Psoas muscle (tissue), 7 donors: ENCODE measurements at regions not wholly inside any gene's neighbourhood (a gene's known extent, or its start where the extent isn't known, plus 50 kb on each side); places are given as distances from the start of the nearest gene placed in this dataset.

Experiments used
- ATAC-seq, 4 donors: fragments of 200-7000 bp; cut with Tn5 transposase; one replicate each; pipeline ENCODE4 v1.9.1; 2020; ENCODE audit warnings: moderate library complexity in 3 of 4, mild to moderate bottlenecking in 2 of 4
- DNase-seq, 2 donors: peaks; one replicate each; pipeline ENCODE4 v3.0.0-alpha.2; 2020
- H3K27ac ChIP-seq: fragments of 200-600 bp; one replicate; pipeline ENCODE4 v1.8.0; 2022
- H3K27me3 ChIP-seq, 3 donors: fragments of 200-600 bp in 1 of 3; one replicate each; pipeline versions ENCODE4 v1.6.1 to v1.8.0; 2013 to 2022; ENCODE audit warnings: low read length in 2 of 3, mild to moderate bottlenecking in 2 of 3, moderate library complexity in 1 of 3; ENCODE audit not compliant: insufficient read depth in 3 of 3
- H3K36me3 ChIP-seq, 2 donors: fragments of 200-600 bp in 1 of 2; one replicate each; pipeline versions ENCODE4 v1.6.1 to v1.8.0; 2013 to 2022; ENCODE audit warnings: low read depth in 1 of 2, mild to moderate bottlenecking in 1 of 2, moderate library complexity in 1 of 2; ENCODE audit not compliant: insufficient read depth in 1 of 2
- H3K4me1 ChIP-seq: fragments of 200-600 bp; one replicate; pipeline ENCODE4 v1.8.0; 2022
- H3K4me3 ChIP-seq: fragments of 200-600 bp; one replicate; pipeline ENCODE4 v1.8.0; 2022; ENCODE audit warnings: mild to moderate bottlenecking
- H3K9me3 ChIP-seq: fragments of 200-600 bp; one replicate; pipeline ENCODE4 v1.8.0; 2022
- CTCF ChIP-seq: fragments of 200-600 bp; IDR thresholded peaks from one replicate; pipeline ENCODE4 v1.8.0; 2022; ENCODE audit warnings: antibody characterized with exemption
- WGBS, 3 donors: extraction: QIAGEN DNeasy Blood & Tissue Kit; methylation state at CpG; one replicate each; pipeline versions ENCODE4 v1.1.6 to v1.1.7; 2013; 5-methylcytosine and 5-hydroxymethylcytosine counted together
- intact Hi-C, 2 donors: fragments of 100-400 bp; cut with DNase I; formaldehyde crosslinking; loops; one replicate each; pipeline versions ENCODE4 v1.11.0 to v1.14.2; 2022
- donor health status: healthy with polysubstance abuse.
- donor health status: DM: no; HTN: no; CAD: no; lungs with moderate emphysema.
- donor health status: Bipolar disorder and iron deficiency.
- donor health status: healthy.
- donor health status: DM: yes; HTN: yes; CAD: no.
- donor health status: DM: no; HTN: no; CAD: no.
- donor health status: DM: yes; HTN: yes; CAD: no.

- 19 to 23% (median 19%) methylated on average over 4 of the region's 4 CpGs for WGBS, 3 donors
- Histone ChIP-seq H3K9me3 (no peaks in the 10 kb centered on the region), H3K36me3 (no peaks in the 10 kb centered on the region), H3K27me3 (peaks cover 0 to 1% (median 0%) of the 10 kb centered on the region in 3 donors), H3K4me1 (no peaks in the 10 kb centered on the region), H3K27ac (no peak overlapping the region), H3K4me3 (no peak overlapping the region)
- intact Hi-C loops = no loop called here
- DNase-seq (no peak), ATAC-seq (no peak)
- TF ChIP-seq CTCF = no peak
These were observed 181.1 kb upstream of the PRSS16 start for GRCh38 chr6:27066381-27066780.

- H3K27me3 ChIP-seq = peaks cover 0 to 1% (median 0%) of the 10 kb centered on the region in 3 donors
- intact Hi-C loops = no loop called here
- no peak overlapping the region for H3K27ac ChIP-seq
- ATAC-seq (no peak), DNase-seq (no peak)
- no peaks in the 10 kb centered on the region for H3K9me3 ChIP-seq
- no peaks in the 10 kb centered on the region for H3K4me1 ChIP-seq
- 38 to 39% (median 39%) methylated on average over 1 of the region's 1 CpG for WGBS, 3 donors
- H3K4me3 ChIP-seq = no peak overlapping the region
- no peak for TF ChIP-seq CTCF
- no peaks in the 10 kb centered on the region for H3K36me3 ChIP-seq
These were observed 180.7 kb upstream of the PRSS16 start for GRCh38 chr6:27066802-27067201.

DNA sequence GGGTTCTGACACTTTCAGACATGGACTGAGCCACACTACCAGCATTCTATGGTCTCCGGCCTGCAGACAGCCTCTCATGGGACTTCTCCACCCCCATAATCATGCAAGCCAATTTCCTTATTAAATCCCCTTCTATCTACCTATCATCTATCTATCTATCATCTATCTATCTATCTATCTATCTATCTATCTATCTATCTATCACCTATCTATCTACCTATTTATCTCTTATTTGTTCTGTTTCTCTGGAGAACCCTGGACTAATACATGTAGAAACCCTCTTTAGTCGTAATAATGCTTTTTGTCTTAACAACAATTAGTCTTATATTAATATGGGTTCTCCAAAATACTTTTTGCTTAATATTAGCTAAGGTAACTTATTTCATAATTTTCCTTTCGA lies 174.1 kb upstream of the PRSS16 start:
- no peaks in the 10 kb centered on the region for H3K36me3 ChIP-seq
- intact Hi-C loops = loop anchor here in 1 of 2 donors (10.0 kb wide), 1 partner anchor 119 kb away; no protein-coding TSS in a partner anchor
- DNase-seq (no peak), ATAC-seq (no peak)
- no peak overlapping the region for H3K4me3 ChIP-seq
- H3K27ac ChIP-seq = no peak overlapping the region
- no peaks in the 10 kb centered on the region for H3K9me3 ChIP-seq
- peaks cover 0 to 10% (median 3%) of the 10 kb centered on the region in 3 donors for H3K27me3 ChIP-seq
- 74 to 82% (median 81%) methylated on average over 3 of the region's 3 CpGs for WGBS, 3 donors
- TF ChIP-seq CTCF = no peak
- no peaks in the 10 kb centered on the region for H3K4me1 ChIP-seq

GRCh38 chr6:27076116-27076515 lies 171.4 kb upstream of the PRSS16 start:
- no peak for DNase-seq
- H3K27me3 ChIP-seq = peaks cover 0 to 12% (median 6%) of the 10 kb centered on the region in 3 donors
- ATAC-seq = no peak
- intact Hi-C loops = loop anchor here in 1 of 2 donors (5.0 to 10.0 kb wide), 2 partner anchors 121 to 734 kb away; no protein-coding TSS in a partner anchor
- no peaks in the 10 kb centered on the region for H3K4me1 ChIP-seq
- TF ChIP-seq CTCF = no peak
- no peaks in the 10 kb centered on the region for H3K36me3 ChIP-seq
- H3K27ac ChIP-seq = no peak overlapping the region
- H3K9me3 ChIP-seq = no peaks in the 10 kb centered on the region
- no peak overlapping the region for H3K4me3 ChIP-seq
- 55 to 60% (median 58%) methylated on average over 1 of the region's 1 CpG for WGBS, 3 donors
